Lung (tissue), 11 donors: ENCODE measurements at regions not wholly inside any gene's neighbourhood (a gene's known extent, or its start where the extent isn't known, plus 50 kb on each side); places are given as distances from the start of the nearest gene placed in this dataset.
"Not testable (repeated sequence)": the region's sequence is repeated elsewhere in the genome, so short reads cannot be mapped to it uniquely, and the experiment has no call there.

Experiments
- ATAC-seq: fragments of 200-7000 bp; cut with Tn5 transposase; one replicate; pipeline ENCODE4 v1.9.1; 2020; ENCODE audit warnings: moderate number of reproducible peaks; ENCODE audit not compliant: insufficient read depth, low FRiP score
- DNase-seq, 3 donors: peaks; one replicate each; pipeline ENCODE4 v3.0.0-alpha.2; 2013 to 2017
- H3K27ac ChIP-seq, 2 donors: one replicate each; pipeline ENCODE4 v1.5.1; 2013; ENCODE audit warnings: mild to moderate bottlenecking in 2 of 2, moderate library complexity in 2 of 2, control low read depth in 1 of 2, inconsistent platforms in 1 of 2, low read depth in 1 of 2, low read length in 1 of 2
- H3K27me3 ChIP-seq, 3 donors: one replicate each; pipeline ENCODE4 v1.5.1; 2013; ENCODE audit warnings: low read length in 2 of 3; ENCODE audit not compliant: control insufficient read depth in 3 of 3, insufficient read depth in 3 of 3
- H3K36me3 ChIP-seq, 4 donors: one replicate each; pipeline ENCODE4 v1.5.1; 2013; ENCODE audit warnings: low read length in 4 of 4, mild to moderate bottlenecking in 1 of 4, moderate library complexity in 1 of 4; ENCODE audit not compliant: control insufficient read depth in 4 of 4, insufficient read depth in 4 of 4
- H3K4me1 ChIP-seq, 5 donors: one replicate each; pipeline ENCODE4 v1.5.1; 2013; ENCODE audit warnings: low read length in 5 of 5, mild to moderate bottlenecking in 2 of 5, moderate library complexity in 1 of 5; ENCODE audit not compliant: control insufficient read depth in 5 of 5, insufficient read depth in 5 of 5
- H3K4me3 ChIP-seq: one replicate; pipeline ENCODE4 v1.5.1; 2013; ENCODE audit warnings: mild to moderate bottlenecking, control low read depth, moderate library complexity
- H3K9ac ChIP-seq, 2 donors: one replicate each; pipeline ENCODE4 v1.5.1; 2013; ENCODE audit warnings: low read length in 2 of 2, control low read depth in 1 of 2; ENCODE audit not compliant: insufficient read depth in 1 of 2
- H3K9me3 ChIP-seq, 4 donors: one replicate each; pipeline ENCODE4 v1.5.1; 2013; ENCODE audit warnings: low read length in 3 of 4, mild to moderate bottlenecking in 1 of 4, moderate library complexity in 1 of 4; ENCODE audit not compliant: control insufficient read depth in 4 of 4, insufficient read depth in 3 of 4
- CTCF ChIP-seq: IDR thresholded peaks from 2 replicates; pipeline ENCODE4 v1.5.1; 2012; ENCODE audit warnings: mild to moderate bottlenecking; ENCODE audit errors: control extremely low read depth, extremely low read depth
- WGBS, 2 donors: extraction: QIAGEN DNeasy Blood & Tissue Kit; methylation state at CpG; one replicate each; pipeline ENCODE4 v1.1.7; 2013; 5-methylcytosine and 5-hydroxymethylcytosine counted together
- donor health status: control.
- donor health status: control.
- donor health status: Bipolar disorder and iron deficiency.
- donor health status: healthy.
- donor health status: DM: yes; HTN: yes; CAD: no.

GRCh38 chr20:22962567-22963439 lies 72.3 kb upstream of the SSTR4 start:
- ATAC-seq, result no peak
- Histone ChIP-seq H3K9ac (no peak overlapping the region), H3K27ac (no peak overlapping the region), H3K27me3 (no peaks in the 10 kb centered on the region), H3K4me3 (no peak overlapping the region), H3K36me3 (no peaks in the 10 kb centered on the region), H3K4me1 (no peaks in the 10 kb centered on the region), H3K9me3 (peaks cover 0 to 2% (median 0%) of the 10 kb centered on the region in 4 donors)
- 51 to 52% methylated on average over 3 of the region's 3 CpGs for WGBS, 2 donors
- TF ChIP-seq CTCF, result no peak
- DNase-seq, result no peak

GRCh38 chr20:22963581-22963980 lies 71.5 kb upstream of the SSTR4 start:
- H3K4me1 ChIP-seq, result no peaks in the 10 kb centered on the region
- H3K36me3 ChIP-seq, result no peaks in the 10 kb centered on the region
- no peak overlapping the region for H3K4me3 ChIP-seq
- no peak overlapping the region for H3K27ac ChIP-seq
- ATAC-seq (no peak), DNase-seq (no peak)
- 88 to 91% methylated on average over 3 of the region's 3 CpGs for WGBS, 2 donors
- no peak overlapping the region for H3K9ac ChIP-seq
- H3K27me3 ChIP-seq, result no peaks in the 10 kb centered on the region
- H3K9me3 ChIP-seq, result peaks cover 0 to 2% (median 0%) of the 10 kb centered on the region in 4 donors
- TF ChIP-seq CTCF, result no peak

- no peak for ATAC-seq
Observed at GRCh38 chr20:22966787-22967464, 68.2 kb upstream of the SSTR4 start.

GRCh38 chr20:22967706-22968105 lies 67.4 kb upstream of the SSTR4 start:
- not testable (repeated sequence) for H3K4me3 ChIP-seq, H3K9ac ChIP-seq, H3K4me1 ChIP-seq, H3K36me3 ChIP-seq, DNase-seq, H3K27me3 ChIP-seq, H3K27ac ChIP-seq, ATAC-seq, H3K9me3 ChIP-seq
- 76 to 87% methylated on average over 2 of the region's 2 CpGs for WGBS, 2 donors

More at GRCh38 chr20:22966787-22967464, 68.2 kb upstream of the SSTR4 start:
- Histone ChIP-seq H3K27ac (no peak overlapping the region), H3K9me3 (peaks cover 0 to 5% (median under 1%) of the 10 kb centered on the region in 4 donors), H3K36me3 (no peaks in the 10 kb centered on the region), H3K4me3 (no peak overlapping the region), H3K9ac (no peak overlapping the region), H3K4me1 (no peaks in the 10 kb centered on the region), H3K27me3 (no peaks in the 10 kb centered on the region)
- WGBS, 2 donors, result 88 to 93% methylated on average over 4 of the region's 4 CpGs
- no peak for TF ChIP-seq CTCF
- DNase-seq, result no peak

GRCh38 chr20:22969031-22969430 lies 66.1 kb upstream of the SSTR4 start:
- H3K4me3 ChIP-seq, ATAC-seq, H3K9ac ChIP-seq, H3K36me3 ChIP-seq, H3K27ac ChIP-seq, DNase-seq, H3K27me3 ChIP-seq, H3K9me3 ChIP-seq, H3K4me1 ChIP-seq: not testable (repeated sequence)
- 88 to 93% methylated on average over 1 of the region's 1 CpG for WGBS, 2 donors

- ATAC-seq, H3K9ac ChIP-seq, DNase-seq, H3K4me3 ChIP-seq, H3K9me3 ChIP-seq, H3K4me1 ChIP-seq, H3K36me3 ChIP-seq, H3K27me3 ChIP-seq, H3K27ac ChIP-seq: not testable (repeated sequence)
- WGBS, 2 donors, result 54% methylated on average over 2 of the region's 2 CpGs
Observed at GRCh38 chr20:22971077-22971476, 64.0 kb upstream of the SSTR4 start.
